Mesenteric fat pad (tissue), 1 donor: ENCODE measurements at regions not wholly inside any gene's neighbourhood (a gene's known extent, or its start where the extent isn't known, plus 50 kb on each side); places are given as distances from the start of the nearest gene placed in this dataset.
"Not testable (repeated sequence)": the region's sequence is repeated elsewhere in the genome, so short reads cannot be mapped to it uniquely, and the experiment has no call there.

ENCODE experiments used
- DNase-seq: peaks from one replicate; pipeline ENCODE4 v3.0.0-alpha.2; 2020; ENCODE audit warnings: low spot score
- donor health status: DM: yes; HTN: yes; CAD: no.

DNA sequence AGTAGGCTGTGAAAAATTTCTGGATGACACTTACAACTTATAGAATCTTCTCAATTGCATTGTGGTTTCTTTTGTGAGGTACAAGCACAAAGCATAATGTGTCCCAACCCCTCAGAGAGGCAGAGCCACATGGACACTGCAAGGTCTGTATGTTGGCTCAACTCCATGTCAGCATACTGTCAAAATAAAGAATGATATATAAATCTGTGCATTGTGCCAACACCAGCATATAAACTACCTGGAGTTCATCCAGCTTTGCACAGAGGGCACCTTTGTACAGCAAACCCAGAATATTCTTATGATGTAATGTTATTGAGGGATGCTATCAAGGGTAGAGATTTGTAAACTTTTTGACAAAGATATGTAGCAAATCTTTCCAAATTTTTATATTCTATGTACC, 1065.8 kb upstream of the MIR17HG start:
- DNase-seq = no peak

DNA sequence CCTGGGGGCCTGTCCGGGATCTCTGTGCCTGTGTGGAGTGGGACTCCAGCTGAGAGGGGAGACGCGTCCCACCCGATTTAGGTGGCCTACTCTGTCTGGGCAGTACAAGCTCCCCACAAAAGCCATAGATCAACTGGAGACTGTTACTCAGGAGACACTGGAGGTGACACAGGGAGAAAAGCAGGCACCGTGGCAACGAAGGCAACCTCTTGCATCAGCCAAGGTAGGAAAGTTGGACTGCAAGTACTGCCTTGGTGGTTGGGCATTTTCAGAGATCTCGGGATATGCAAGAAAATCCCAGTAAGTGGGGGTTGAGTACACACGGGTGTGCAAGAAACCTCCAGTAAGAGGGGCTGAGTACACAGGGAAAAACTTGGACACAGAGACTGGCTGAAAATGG, 1060.0 kb upstream of the MIR17HG start:
- DNase-seq = no peak

DNA sequence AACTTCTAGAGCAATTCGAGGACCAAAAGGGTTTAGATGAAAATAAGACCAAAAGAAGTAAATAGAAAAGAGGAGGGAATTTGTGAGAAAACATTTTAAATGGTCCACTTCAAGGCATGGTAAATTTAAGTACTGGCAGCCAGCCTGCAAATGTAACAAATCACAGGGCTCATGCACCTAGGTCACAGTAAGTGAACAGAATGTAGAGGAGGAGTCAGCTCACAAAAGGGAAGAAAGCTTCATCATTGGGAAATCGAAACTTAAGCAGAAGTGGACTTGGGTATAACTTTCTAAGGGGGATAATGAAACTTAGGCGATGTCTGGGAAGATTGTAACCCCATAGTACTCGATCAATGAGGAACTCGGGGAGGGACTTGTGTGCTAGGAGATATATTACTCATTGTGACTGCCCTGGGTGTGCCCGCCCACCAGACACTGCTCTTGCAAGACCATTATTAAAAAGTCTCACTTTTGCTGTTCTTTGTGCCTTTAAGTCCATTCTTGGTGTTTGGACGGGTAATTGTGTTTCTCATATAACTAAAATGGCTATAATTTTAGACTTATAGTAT, 1053.6 kb upstream of the MIR17HG start:
- DNase-seq = no peak

DNA sequence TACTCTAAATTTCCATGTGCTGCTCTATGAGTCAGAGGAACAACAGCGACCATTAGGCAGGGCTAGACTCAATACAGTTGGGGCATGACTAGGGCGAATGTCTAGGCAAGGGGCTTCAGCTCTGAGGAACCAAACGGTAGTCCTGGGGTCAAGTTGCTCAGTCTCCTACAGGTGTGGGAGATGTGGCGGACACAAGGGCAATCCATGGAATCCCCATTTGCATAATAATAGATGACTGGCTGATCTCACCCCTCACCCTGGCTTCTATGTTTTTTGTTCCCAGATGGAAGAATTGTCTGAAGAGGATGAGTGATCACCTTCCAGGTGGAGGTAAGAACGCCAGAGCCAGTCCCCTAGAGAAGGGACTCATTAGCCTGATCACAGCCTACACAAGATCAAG, 1048.2 kb upstream of the MIR17HG start:
- DNase-seq = no peak

GRCh38 chr13:90300015-90300414, 1047.5 kb upstream of the MIR17HG start:
- DNase-seq = no peak

DNA sequence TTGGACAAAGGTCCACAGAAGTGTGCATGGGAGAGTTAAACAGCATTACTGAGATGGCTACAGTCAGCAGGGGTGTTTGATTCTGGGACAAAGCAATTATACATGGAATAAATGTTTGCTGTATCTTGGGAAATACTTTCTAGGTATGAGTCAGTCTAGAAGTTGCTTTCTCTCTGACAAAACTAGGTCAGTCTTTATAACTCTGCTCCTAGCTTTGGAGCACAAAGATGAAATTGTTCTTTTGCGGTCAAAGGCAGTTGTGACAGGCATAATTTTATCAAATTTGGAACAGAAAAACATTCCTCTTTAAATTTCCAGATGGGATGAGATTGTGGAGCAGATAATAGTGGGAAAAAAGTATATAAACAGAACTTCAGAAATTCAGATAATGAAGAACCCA, 1045.4 kb upstream of the MIR17HG start:
- no peak for DNase-seq

- DNase-seq = no peak
These were observed 1041.7 kb upstream of the MIR17HG start for GRCh38 chr13:90305796-90306195.

- DNase-seq = no peak
These were observed 1040.4 kb upstream of the MIR17HG start for GRCh38 chr13:90307136-90307535.

DNA sequence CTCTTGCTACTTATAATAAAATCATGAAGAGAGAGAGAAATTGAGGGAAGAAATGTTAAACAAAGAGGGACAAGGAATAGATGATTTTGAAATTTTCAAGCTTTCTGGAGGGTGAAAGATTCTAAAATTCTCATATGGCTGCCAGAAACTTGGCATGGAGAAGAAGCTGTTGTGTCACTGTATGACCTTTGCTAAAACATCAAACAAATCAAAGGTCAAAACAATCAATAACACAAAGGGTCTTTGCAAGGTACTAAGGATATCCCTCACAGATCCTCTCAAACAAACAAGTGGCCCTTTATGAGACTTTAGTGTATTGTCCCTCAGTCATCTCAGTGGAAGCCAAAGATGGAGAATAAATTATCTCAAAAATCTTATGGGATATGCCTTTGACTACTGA, 1039.2 kb upstream of the MIR17HG start:
- DNase-seq = no peak

GRCh38 chr13:90311929-90312328, 1035.6 kb upstream of the MIR17HG start:
- DNase-seq = no peak

GRCh38 chr13:90315061-90315460, 1032.4 kb upstream of the MIR17HG start:
- DNase-seq = no peak

DNA sequence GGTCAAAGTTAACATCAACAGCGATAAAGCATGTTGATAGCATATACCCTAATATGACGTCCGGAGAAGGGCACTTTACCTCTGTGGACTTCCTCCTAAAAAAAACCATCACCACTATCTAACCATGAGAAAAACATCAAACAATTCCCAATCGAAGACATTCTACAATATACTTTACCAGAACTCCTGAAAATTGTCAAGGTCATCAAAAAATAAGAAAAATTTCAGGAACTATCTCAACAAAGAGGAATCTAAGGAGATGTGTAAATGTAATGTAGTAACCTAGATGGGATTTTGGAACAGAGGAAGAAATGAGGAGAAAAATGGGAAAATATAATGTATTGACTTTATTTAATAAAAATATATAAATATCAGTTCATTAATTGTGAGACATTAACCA, 1026.8 kb upstream of the MIR17HG start:
- no peak for DNase-seq

DNA sequence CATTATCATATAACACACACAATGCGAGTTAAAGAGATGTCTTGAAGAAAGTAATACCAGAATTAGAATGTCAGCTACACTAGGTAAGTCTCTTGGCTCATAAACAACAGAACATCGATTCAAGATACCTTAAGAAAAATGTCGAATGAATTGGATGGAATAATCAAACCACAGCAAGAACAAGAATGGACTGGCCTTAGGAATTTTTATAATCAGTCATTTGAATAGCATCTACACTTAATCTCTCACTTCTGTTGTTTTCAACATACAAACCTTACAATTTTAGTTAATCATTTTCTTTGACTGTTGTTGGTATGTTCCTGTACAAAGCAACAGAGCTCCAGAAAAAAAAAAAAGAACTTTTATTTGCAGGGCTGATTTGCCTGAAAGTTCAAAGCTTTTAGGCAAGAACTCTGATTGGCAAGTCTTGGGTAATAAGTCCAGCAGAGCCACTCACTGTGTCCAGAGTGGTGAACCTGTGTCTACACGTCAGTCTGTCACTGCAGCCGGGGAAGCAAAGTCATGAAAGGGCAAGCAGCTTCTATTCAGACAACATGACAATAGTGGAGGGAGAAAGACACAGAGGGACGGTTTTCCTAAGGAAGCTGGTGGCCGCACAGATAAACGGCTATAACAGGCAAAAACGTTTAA, 1026.1 kb upstream of the MIR17HG start:
- DNase-seq = no peak

- DNase-seq = no peak
These were observed 1017.8 kb upstream of the MIR17HG start for GRCh38 chr13:90329641-90330040.

DNA sequence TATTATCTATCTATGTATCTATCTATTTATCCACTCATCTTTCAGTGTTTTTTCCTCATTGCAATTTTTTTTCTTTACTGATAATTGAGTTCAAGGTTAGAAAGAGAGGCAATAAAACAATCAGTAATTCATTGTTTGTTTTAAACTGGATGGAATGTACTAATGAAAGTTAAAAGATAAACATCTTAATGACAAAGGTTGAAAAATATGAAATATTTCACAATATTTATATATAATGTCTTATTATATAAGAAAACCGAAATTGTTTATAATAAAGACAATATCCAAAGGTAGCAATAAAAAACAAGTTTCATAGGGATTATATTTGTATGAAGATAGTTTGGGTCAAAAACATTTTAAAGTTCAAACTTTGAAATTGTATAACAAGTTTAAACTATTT, 1015.5 kb upstream of the MIR17HG start:
- DNase-seq = no peak

DNA sequence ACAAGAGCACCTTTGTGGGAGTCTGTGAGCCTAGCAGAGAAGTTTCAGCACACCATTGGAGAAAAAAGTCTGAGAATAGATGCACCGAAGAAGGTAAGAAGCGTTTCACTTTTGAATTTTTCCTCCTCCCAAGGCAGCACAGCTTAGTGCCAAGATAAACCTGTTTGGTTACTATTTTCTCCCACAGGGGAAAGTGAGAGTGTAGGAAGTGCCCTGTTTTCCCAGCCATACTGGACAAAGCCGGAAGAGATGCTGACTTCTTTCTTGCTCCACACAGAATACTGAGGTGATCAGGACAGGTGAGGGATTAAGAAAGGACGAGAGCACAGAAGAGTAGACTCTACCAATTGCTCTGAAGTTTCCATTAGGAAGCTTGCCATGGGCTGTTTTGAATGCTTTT, 1011.0 kb upstream of the MIR17HG start:
- DNase-seq = no peak

- DNase-seq = not testable (repeated sequence)
These were observed 1006.1 kb upstream of the MIR17HG start for GRCh38 chr13:90341348-90341747.

DNA sequence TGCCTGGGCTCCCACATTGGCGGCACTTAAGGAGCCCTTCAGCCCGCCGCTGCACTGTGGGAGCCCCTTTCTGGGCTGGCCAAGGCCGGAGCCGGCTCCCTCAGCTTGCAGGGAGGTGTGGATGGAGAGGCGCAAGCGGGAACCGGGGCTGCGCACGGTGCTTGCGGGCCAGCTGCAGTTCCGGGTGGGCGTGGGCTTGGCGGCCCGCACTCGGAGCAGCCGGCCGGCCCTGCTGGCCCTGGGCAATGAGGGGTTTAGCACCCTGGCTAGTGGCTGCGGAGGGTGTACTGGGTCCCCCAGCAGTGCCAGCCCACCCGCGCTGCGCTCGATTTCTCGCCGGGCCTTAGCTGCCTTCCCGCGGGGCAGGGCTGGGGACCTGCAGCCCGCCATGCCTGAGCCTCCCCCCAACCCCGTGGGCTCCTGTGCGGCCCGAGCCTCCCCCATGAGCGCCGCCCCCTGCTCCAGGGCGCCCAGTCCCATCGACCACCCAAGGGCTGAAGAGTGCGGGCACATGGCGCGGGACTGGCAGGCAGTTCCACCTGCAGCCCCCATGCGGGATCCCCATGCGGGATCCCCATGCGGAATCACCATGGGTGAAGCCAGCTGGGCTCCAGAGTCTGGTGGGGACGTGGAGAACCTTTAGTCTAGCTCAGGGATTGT, 998.9 kb upstream of the MIR17HG start:
- not testable (repeated sequence) for DNase-seq

GRCh38 chr13:90352763-90353162, 994.7 kb upstream of the MIR17HG start:
- no peak for DNase-seq

DNA sequence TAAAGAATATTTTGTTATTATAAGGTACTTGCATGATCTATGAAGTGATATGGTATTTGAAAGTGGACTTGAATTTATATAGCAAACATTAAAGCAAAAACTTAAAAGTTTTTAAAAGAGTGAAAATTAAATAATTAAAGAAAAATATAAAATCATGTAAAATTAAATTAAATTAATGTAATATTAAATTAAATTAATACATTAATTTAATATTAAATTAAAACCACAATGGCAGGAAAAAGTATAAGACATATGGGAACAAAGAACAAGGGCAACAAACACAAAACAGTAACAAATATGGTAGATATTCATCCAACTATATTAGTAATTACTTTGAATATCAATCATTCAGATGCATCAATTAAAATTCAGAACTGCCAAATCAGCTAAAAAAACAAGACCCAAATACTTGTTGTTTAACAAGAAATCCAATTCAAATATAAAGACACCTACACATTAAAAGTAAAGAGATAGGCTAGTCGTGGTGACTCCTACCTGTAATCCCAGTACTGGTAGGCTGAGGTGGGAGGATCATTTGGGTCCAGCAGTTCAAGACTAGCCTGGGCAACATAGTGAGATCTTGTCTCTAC, 992.2 kb upstream of the MIR17HG start:
- DNase-seq = no peak

DNA sequence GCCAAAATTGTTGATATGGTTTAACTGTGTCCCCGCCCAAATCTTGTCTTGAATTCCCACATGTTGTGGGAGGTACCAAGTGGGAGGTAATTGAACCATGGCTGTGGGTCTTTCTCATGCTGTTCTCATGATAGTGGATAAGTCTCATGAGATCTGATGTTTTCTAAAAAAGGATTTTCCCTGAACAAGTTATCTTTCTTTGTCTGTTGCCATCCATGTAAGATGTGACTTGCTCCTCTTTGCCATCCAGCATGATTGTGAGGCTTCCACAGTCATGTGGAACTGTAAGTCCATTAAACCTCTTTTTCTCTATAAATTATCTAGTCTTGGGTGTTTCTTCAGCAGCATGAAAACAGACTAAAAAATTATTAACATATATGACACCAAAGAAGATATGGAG, 986.7 kb upstream of the MIR17HG start:
- DNase-seq = no peak

DNA sequence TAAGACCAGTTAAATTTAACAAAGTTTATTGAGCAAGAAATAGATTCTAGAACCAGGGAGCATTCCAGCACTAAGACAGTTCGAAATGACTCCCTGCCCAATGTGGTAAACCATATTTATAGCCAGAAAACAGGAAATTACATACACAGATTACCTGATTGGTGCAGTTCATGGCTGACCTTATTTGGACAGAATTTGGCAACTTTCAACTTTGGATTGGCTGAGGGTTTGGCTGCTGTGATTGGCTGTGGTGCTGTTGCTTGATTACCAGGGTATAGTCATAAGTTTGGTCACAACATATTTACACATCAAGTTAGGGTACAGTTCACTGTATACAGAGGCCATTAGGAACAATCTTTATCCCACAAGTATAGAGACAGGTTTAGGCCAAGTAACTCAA, 984.8 kb upstream of the MIR17HG start:
- no peak for DNase-seq

DNA sequence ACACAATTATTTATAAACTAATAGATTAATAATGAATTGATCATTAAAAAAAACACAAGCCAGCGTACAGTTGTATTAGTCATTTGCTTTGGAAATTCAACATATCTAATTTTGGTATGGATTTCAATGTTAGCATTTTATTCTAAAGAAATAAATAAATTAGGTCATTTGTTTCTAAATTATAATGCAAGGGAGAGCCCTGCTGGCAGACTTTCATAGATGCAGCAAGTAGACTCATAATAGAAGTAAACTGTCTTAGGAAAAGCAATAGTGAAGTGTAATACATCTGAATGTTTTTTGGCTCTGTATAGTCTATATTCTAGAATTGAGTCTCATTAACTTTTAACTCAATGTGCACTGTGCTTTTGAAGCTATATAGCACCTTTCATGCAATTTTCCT, 982.4 kb upstream of the MIR17HG start:
- DNase-seq = no peak
